ENCODE measurements at regions not wholly inside any gene's neighbourhood (a gene's known extent, or its start where the extent isn't known, plus 50 kb on each side); places are given as distances from the start of the nearest gene placed in this dataset.

DNA sequence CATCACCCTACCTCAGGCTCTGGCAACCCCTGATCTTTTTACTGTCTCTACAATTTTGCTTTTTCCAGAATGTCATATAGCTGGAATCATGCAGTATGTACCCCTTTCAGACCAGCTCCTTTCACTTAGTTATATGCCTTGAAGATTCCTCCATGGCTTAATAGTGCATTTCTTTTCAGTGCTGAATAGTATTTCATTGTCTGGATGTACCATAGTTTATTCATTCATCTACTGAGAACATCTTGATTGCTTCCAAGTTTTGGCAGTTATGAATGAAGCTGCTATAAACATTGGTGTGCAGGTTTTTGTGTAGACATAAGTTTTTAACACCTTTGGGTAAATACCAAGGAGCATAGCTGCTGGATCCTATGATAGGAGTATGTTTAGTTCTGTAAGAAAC lies 50.8 kb upstream of the ANP32A start:
- Mint-ChIP-seq H3K27ac (no peak overlapping the region), H3K36me3 (no peaks in the 10 kb centered on the region), H3K9me3 (no peaks in the 10 kb centered on the region)
- ATAC-seq (no peak), DNase-seq (ENCODE audit: low spot score in 2 of 2) (no peak)

GRCh38 chr15:68874788-68875187 lies 54.1 kb upstream of the ANP32A start:
- Mint-ChIP-seq H3K36me3 (no peaks in the 10 kb centered on the region), H3K27ac (no peak overlapping the region), H3K9me3 (no peaks in the 10 kb centered on the region)
- no peak for DNase-seq (ENCODE audit: low spot score in 2 of 2)
- no peak for ATAC-seq

DNA sequence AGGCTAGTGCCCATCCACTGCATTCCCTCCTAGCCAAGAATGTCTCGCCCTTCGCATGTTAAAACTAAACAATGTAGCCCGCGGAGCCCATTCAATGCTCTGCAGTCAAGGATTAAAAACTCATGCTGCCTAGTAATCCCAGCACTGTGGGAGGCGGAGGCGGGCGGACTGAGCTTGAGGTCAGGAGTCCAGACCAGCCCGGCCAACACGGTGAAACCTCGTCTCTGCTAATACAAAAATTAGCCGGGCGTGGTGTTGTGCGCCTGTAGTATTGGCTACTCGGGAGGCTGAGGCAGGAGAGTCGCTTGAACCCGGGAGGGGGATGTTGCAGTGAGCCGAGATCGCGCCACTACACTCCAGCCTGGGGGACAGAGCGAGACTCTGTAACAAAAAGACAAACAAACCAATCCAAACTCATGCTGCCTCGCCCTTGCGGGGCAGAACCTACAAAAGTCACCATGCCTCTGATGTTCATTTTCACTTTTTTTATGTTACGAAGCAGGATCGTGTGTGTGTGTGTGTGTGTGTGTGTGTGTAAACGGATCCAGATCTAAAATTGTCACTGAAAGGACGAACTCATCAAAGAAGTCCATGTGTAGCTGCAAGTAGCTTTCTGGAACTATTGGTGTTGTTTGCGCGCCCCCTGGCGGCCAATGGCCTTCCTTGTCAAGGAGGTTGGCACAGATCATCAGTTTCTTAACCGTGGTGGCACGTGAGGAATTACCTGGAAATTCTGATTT lies 54.8 kb upstream of the SPESP1 start:
- no peak overlapping the region for H3K27ac Mint-ChIP-seq
- H3K36me3 Mint-ChIP-seq, result no peaks in the 10 kb centered on the region
- no peaks in the 10 kb centered on the region for H3K9me3 Mint-ChIP-seq
- ATAC-seq (peak; percentile 78 to 82), DNase-seq (ENCODE audit: low spot score in 2 of 2) (peak; percentile 79 to 92)

DNA sequence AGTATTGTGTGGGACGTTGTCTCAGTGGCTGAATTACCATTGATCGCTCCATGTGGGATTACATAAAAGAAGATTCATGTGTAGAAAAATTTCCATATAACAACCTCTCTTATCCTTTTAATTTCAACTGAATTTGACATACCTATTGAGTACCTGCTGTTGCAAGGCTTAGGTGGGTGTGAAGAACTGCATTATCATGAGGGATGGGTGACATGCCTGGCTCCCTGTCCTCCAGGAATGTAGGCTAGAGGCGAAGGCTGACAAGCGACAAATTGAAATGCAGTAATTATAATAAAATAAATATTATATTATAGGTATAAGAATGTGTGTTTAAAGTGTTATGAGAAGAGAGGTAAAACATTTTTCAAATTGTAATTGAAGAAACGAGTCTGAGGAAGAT lies 52.7 kb upstream of the SPESP1 start:
- no peak overlapping the region for H3K27ac Mint-ChIP-seq
- H3K9me3 Mint-ChIP-seq, result no peaks in the 10 kb centered on the region
- no peaks in the 10 kb centered on the region for H3K36me3 Mint-ChIP-seq
- no peak for ATAC-seq
- no peak for DNase-seq (ENCODE audit: low spot score in 2 of 2)

DNA sequence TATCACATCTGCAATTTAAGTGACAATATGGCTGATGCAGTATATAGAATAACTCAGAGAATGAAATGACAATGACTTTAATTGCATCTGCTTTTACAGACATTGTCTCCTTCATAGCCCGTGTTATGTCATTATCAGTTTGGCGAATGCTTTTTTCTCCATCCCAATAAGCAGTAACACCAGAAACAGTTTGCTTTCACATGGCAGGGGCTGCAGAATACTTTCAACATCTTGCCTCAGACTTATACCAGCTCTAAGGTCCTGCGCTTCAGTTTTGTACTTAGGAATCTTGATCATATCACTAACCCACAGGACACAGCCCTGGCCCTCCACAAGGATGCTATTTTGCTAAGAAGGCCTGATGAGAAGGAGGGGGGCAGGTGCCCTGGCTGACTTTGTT lies 49.9 kb upstream of the SPESP1 start:
- Mint-ChIP-seq H3K36me3 (no peaks in the 10 kb centered on the region), H3K9me3 (no peaks in the 10 kb centered on the region), H3K27ac (no peak overlapping the region)
- no peak for ATAC-seq
- no peak for DNase-seq (ENCODE audit: low spot score in 2 of 2)

Measured in activated naive CD4-positive, alpha-beta T cell treated with anti-CD3 and anti-CD28 coated beads, Interleukin-2, amount 50 U/mL, for 72 hours (primary cell).